Stomach (tissue), 8 donors: ENCODE measurements at regions not wholly inside any gene's neighbourhood (a gene's known extent, or its start where the extent isn't known, plus 50 kb on each side); places are given as distances from the start of the nearest gene placed in this dataset.

ENCODE experiments used
- DNase-seq, 2 donors: peaks; one replicate each; pipeline versions ENCODE4 v3.0.0 to v3.0.0-alpha.2; 2013 to 2019
- H3K27ac ChIP-seq, 5 donors: fragments of 200-600 bp in 4 of 5; sonication (generic) in 4 of 5; one replicate each; pipeline ENCODE4 v1.5.1; 2013 to 2019; ENCODE audit warnings: mild to moderate bottlenecking in 1 of 5, moderate library complexity in 1 of 5
- H3K27me3 ChIP-seq, 3 donors: fragments of 200-600 bp; sonication (generic); one replicate each; pipeline ENCODE4 v1.5.1; 2017 to 2019; ENCODE audit warnings: mixed run types in 1 of 3
- H3K36me3 ChIP-seq, 4 donors: fragments of 200-600 bp; sonication (generic); 1 replicate in 3 of 4; 2 replicates in 1 of 4; pipeline ENCODE4 v1.5.1; 2016 to 2019
- H3K4me1 ChIP-seq, 4 donors: fragments of 200-600 bp; sonication (generic); one replicate each; pipeline ENCODE4 v1.5.1; 2016 to 2019
- H3K4me3 ChIP-seq, 4 donors: fragments of 200-600 bp; sonication (generic) in 3 of 4; one replicate each; pipeline ENCODE4 v1.5.1; 2016 to 2019; ENCODE audit warnings: mild to moderate bottlenecking in 1 of 4
- H3K9me3 ChIP-seq, 4 donors: fragments of 200-600 bp; sonication (generic); one replicate each; pipeline ENCODE4 v1.5.1; 2016 to 2019
- CTCF ChIP-seq, 7 experiments: fragments of 450-650 bp in 4 of 7; fragments of 200-600 bp in 3 of 7; sonication (generic) in 3 of 7; IDR thresholded peaks; one replicate each; pipeline ENCODE4 v1.5.1; 2016 to 2019; ENCODE audit warnings: antibody characterized with exemption in 7 of 7, control low read depth in 2 of 7, mild to moderate bottlenecking in 1 of 7
- EP300 ChIP-seq: sonication (generic); formaldehyde crosslinking; IDR thresholded peaks from one replicate; pipeline ENCODE4 v1.6.1; 2017; ENCODE audit warnings: antibody characterized with exemption
- POLR2A ChIP-seq, 4 donors: fragments of 450-650 bp; IDR thresholded peaks; one replicate each; pipeline ENCODE4 v1.6.1; 2016; ENCODE audit warnings: antibody characterized with exemption in 4 of 4, control low read depth in 2 of 4, mild to moderate bottlenecking in 1 of 4, moderate library complexity in 1 of 4
- POLR2AphosphoS5 ChIP-seq, 3 donors: sonication (generic); formaldehyde crosslinking; IDR thresholded peaks; one replicate each; pipeline ENCODE4 v1.6.1; 2016; ENCODE audit warnings: antibody characterized with exemption in 3 of 3
- WGBS, 5 donors: extraction: QIAGEN DNeasy Blood & Tissue Kit in 3 of 5; methylation state at CpG; one replicate each; pipeline versions ENCODE4 v1.1.5 to v1.1.7; 2013 to 2018; 5-methylcytosine and 5-hydroxymethylcytosine counted together
- intact Hi-C: fragments of 100-400 bp; cut with DNase I; formaldehyde crosslinking; loops from one replicate; pipeline ENCODE4 v1.15.1; 2023; ENCODE audit warnings: low total_unique reads
- donor health status: healthy with polysubstance abuse.
- donor health status: Bipolar disorder and iron deficiency.
- donor health status: healthy.

GRCh38 chr21:31425138-31425537, 81.1 kb upstream of the TIAM1 start:
- WGBS, 5 donors: 45 to 62% (median 49%) methylated on average over 5 of the region's 5 CpGs
- no peaks in the 10 kb centered on the region for H3K9me3 ChIP-seq
- H3K4me1 ChIP-seq: peaks cover 0 to 6% (median 0%) of the 10 kb centered on the region in 4 donors
- DNase-seq: no peak
- H3K4me3 ChIP-seq: no peak overlapping the region
- no peak for TF ChIP-seq POLR2A (IDR thresholded peaks at IDR 0.05)
- no peak for TF ChIP-seq EP300
- TF ChIP-seq POLR2AphosphoS5 (IDR thresholded peaks at IDR 0.05): no peak
- TF ChIP-seq CTCF (IDR thresholded peaks at IDR 0.05): no peak
- H3K27ac ChIP-seq: no peak overlapping the region
- H3K36me3 ChIP-seq: no peaks in the 10 kb centered on the region
- no peaks in the 10 kb centered on the region for H3K27me3 ChIP-seq
- intact Hi-C loops: no loop called here

- Histone ChIP-seq H3K4me3 (no peak overlapping the region), H3K4me1 (peaks cover 0 to 6% (median 0%) of the 10 kb centered on the region in 4 donors), H3K27ac (no peak overlapping the region), H3K36me3 (no peaks in the 10 kb centered on the region), H3K9me3 (no peaks in the 10 kb centered on the region), H3K27me3 (no peaks in the 10 kb centered on the region)
- DNase-seq: no peak
- intact Hi-C loops: no loop called here
- TF ChIP-seq POLR2AphosphoS5 (IDR thresholded peaks at IDR 0.05) (no peak), CTCF (IDR thresholded peaks at IDR 0.05) (no peak), POLR2A (IDR thresholded peaks at IDR 0.05) (no peak)
- 68 to 79% (median 75%) methylated on average over 6 of the region's 6 CpGs for WGBS, 5 donors
These were observed 80.0 kb upstream of the TIAM1 start for GRCh38 chr21:31424058-31424457.

- Histone ChIP-seq H3K9me3 (no peaks in the 10 kb centered on the region), H3K36me3 (no peaks in the 10 kb centered on the region), H3K27ac (no peak overlapping the region), H3K27me3 (no peaks in the 10 kb centered on the region), H3K4me3 (no peak overlapping the region), H3K4me1 (peaks cover 0 to 9% (median 0%) of the 10 kb centered on the region in 4 donors)
- TF ChIP-seq POLR2A (IDR thresholded peaks at IDR 0.05): no peak
- no peak for TF ChIP-seq EP300
- no peak for TF ChIP-seq CTCF (IDR thresholded peaks at IDR 0.05)
- no peak for TF ChIP-seq POLR2AphosphoS5 (IDR thresholded peaks at IDR 0.05)
- intact Hi-C loops: no loop called here
- WGBS, 5 donors: 88 to 97% (median 94%) methylated on average over 8 of the region's 8 CpGs
- DNase-seq: no peak
These were observed 76.9 kb upstream of the TIAM1 start for GRCh38 chr21:31420988-31421387.

GRCh38 chr21:31420354-31420753, 76.3 kb upstream of the TIAM1 start:
- Histone ChIP-seq H3K36me3 (no peaks in the 10 kb centered on the region), H3K27ac (no peak overlapping the region), H3K4me3 (no peak overlapping the region), H3K9me3 (no peaks in the 10 kb centered on the region), H3K4me1 (peaks cover 0 to 9% (median 0%) of the 10 kb centered on the region in 4 donors), H3K27me3 (no peaks in the 10 kb centered on the region)
- DNase-seq: no peak
- intact Hi-C loops: no loop called here
- TF ChIP-seq EP300 (no peak), CTCF (IDR thresholded peaks at IDR 0.05) (no peak), POLR2AphosphoS5 (IDR thresholded peaks at IDR 0.05) (no peak), POLR2A (IDR thresholded peaks at IDR 0.05) (no peak)
- 77 to 93% (median 88%) methylated on average over 1 of the region's 1 CpG for WGBS, 5 donors
